MM.1S (cell line): ENCODE measurements at regions not wholly inside any gene's neighbourhood (a gene's known extent, or its start where the extent isn't known, plus 50 kb on each side); places are given as distances from the start of the nearest gene placed in this dataset.

ENCODE experiments used
- CTCF ChIP-seq: fragments of 300-600 bp; sonication (generic); IDR thresholded peaks from 2 replicates; pipeline ENCODE4 v1.5.1; 2016; ENCODE audit warnings: antibody characterized with exemption, low read length, mixed read lengths
- EZH2 ChIP-seq: fragments of 300-600 bp; sonication (generic); optimal IDR thresholded peaks from 2 replicates; pipeline ENCODE3; 2017; ENCODE audit warnings: low read depth, mild to moderate bottlenecking, antibody characterized with exemption, low read length, mixed read lengths

GRCh38 chr1:65092691-65093090 lies 55.3 kb upstream of the AK4 start:
- TF ChIP-seq CTCF = no peak
- no peak for TF ChIP-seq EZH2
